Dermis blood vessel endothelial cell (primary cell): ENCODE measurements at regions not wholly inside any gene's neighbourhood (a gene's known extent, or its start where the extent isn't known, plus 50 kb on each side); places are given as distances from the start of the nearest gene placed in this dataset.

ENCODE experiments used
- DNase-seq: peaks from one replicate; pipeline ENCODE4 v3.0.0; 2010

DNA sequence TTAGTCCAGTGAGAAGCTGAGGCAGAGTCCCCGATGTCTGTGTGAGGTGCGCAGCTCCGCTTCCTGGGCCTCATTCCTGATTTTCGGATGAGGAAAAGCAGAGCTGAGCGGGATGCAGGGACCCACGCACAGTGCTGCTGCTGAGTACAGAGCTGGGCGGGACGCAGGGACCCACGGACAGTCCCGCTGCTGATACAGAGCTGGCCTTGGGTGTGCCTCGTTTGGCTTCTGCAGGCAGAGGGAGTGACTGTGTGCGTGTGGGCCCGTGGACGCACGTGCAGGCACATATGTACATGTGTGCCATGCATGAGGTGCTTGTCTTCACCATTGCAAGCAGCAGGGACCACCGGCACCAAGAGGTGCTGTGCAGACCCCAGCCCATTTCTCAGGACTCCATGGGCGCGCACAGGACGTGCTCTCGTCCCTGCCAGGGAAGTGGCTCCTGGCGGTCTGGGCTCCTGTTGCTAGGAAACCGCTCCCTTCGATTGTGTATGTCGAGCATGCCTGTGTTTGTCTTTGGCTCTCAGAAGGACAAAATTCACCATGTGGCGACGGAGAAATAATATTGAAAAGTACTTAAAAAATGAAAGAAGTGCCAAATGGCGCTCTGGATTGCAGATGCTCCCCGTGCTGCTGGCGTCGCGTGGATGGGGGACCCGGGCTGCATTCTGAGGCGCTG is 303.8 kb upstream of the MKI67 start:
- no peak for DNase-seq

DNA sequence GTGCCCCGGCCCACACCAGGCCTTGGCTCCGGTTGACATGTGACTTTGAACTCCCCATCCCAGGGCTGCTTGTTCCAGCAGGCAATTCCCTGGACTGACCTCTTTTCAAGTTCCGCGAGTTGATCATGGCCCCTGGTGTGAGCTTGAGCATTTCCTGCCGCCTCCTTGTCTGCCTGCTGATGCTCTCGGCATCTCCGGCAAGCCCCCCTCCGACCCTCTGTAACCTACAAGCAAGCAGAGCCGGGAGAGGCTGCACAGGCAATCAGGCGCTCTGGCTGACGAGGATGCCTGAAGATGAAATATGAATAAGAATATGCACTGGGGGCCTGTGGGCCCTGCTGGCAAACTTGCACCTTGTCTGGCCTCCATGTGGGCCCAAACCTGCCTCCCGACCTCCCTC is 304.9 kb upstream of the MKI67 start:
- no peak for DNase-seq

GRCh38 chr10:128431506-128431905 is 305.3 kb upstream of the MKI67 start:
- no peak for DNase-seq

DNA sequence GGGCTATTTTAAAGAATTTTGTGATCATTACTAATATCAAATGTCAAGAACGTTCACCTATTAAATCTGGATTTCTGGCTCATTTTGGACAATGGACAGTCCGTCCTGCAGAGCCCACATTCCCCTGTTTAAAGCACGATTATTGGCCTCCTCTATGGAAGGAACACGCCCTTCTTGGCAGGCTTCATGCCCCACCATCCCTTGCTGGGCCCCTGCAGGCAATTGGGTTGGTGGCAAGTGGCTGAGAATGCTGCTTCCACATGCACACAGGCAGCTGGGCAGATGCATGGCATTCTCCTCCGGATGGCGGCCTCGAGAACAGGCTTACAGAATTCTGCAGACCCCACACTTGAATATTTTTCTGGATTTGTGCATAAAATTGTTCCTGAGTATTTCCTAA is 305.8 kb upstream of the MKI67 start:
- no peak for DNase-seq

- DNase-seq: no peak
Observed at GRCh38 chr10:128432423-128432822, 306.2 kb upstream of the MKI67 start.

DNA sequence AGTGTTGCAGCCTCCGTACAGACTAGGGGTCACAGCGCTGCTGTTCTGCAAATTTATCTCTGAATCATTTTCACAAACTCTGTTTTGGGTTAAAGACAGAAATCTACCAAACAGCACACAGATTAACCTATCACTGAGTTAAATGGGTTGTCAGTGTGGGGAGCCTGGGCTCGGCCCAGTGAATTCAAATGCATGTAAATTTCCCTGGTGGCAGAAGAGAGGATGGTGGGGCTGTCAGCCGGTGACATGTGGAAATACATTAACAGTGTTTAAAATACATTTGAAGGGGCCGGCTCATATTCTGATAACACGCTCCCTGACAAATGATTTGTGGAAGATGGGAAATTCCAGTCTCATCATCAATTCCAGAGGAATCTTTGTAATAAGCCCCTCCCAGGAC is 309.6 kb upstream of the MKI67 start:
- no peak for DNase-seq

GRCh38 chr10:128437786-128438345 is 311.6 kb upstream of the MKI67 start:
- DNase-seq: no peak

DNA sequence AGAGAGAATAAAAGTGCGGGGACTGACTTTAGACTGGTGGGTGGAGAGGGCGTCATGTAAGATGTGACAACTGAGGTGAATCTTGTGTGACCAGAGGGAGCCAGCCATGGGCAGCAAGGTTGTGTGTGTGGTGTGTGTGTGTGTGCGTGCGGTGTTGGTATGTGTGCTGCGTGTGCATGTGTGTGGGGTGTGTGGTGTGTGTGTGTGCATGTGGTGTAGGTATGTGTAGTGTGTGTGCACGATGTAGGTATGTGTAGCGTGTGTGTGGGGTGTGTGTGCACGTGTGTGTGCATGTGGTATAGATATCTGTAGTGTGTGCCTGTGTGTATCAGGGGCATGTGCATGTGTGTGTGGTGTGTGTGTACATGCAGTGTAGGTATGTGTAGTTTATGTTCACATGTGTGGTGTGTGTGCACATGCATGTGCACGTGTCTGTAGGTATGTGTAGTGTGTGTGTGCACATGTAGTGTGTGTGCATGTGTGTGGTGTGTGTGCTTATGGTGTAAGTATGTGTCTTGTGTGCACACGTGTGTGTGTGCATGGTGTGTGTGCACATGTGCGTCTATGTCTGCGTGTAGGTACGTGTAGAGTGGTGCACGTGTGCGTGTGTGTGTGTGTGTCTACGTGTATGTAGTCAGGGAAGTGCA is 312.3 kb upstream of the MKI67 start:
- no peak for DNase-seq

- DNase-seq: no peak
Observed at GRCh38 chr10:128440513-128441160, 314.4 kb upstream of the MKI67 start.

DNA sequence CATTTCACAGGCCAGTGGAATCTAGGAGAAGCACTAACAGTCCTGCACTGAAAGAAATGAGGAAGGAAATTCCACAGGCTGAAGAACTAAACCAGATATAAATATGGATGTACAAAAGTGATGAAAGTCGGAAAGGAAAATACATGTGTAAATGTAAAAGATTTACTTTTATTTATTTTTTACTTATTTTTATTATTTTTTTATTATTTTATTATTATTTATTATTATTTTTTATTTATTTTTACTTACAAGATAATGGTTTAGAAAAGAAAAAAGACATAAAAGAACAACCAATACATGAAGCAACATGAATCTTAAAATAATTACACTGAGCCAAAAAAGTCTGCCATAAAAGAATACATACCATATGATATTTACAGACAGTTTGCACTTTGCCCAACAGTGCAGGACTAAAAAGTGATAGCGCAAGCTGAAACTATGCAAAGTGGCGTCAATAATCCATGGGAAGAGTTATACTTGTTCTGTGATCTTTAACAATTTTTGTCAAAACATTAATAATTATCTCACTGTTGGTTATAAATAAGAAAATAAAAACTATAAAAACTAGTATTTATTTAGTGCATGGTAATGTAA is 317.8 kb upstream of the MKI67 start:
- DNase-seq: no peak

DNA sequence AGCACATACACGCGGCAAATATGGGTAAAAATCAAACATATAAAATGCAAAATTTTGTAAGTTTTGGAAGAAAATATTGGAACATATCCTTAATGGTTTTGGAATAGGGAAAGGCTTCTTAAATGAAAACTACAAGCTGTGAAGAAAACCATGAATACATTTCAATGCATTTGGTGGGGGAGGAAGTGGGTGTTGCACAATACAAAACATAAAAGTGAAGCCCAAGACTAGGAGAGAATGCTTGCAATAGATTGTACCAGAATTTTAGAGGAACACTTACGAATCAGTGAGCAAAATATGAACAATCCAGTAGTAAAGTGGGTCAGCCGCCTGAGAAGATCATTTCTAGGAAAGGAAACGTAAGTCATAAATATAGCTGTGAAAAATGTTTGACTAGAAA is 322.6 kb upstream of the MKI67 start:
- no peak for DNase-seq

DNA sequence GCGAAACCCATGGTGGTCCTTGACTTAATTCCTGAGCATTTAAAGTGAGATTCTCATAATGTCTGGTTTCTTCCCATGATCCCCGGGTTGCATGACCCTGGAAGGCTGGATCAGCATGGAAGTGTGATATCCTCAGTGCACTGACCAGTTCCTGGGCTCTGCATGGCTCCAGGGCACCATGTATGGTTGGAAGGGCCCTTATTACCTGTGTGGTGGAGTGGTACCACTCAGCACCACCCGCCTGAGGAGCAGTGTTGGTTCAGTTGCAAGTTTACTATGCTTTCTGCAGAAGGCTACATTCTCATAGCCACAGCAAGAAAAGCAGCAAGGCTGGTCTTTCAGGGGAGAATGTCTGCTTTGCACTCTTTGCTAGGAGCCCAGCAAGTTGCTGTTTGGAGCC is 325.7 kb upstream of the MKI67 start:
- DNase-seq: no peak

DNA sequence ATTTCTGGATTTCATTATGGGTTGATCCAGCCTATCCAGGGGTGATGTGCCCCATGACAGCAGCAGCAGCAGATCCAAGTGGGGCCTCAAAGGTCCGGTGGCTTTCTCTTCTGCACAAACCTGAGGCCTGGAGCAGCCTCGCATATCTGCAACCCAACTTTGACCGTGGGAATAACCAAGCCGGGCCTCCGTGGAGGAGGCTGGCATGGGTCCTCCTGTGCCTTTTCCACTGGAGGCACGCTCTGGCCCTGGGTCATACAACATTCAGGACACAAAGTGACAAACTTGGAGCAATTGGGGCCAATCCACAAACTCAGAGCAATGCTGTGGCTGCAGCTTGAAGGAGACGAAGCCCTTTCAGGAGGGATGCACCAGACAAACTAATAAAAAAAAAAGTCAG is 330.0 kb upstream of the MKI67 start:
- DNase-seq: no peak

GRCh38 chr10:128457136-128457535 is 330.9 kb upstream of the MKI67 start:
- DNase-seq: no peak

GRCh38 chr10:128461991-128462390 is 335.8 kb upstream of the MKI67 start:
- no peak for DNase-seq

DNA sequence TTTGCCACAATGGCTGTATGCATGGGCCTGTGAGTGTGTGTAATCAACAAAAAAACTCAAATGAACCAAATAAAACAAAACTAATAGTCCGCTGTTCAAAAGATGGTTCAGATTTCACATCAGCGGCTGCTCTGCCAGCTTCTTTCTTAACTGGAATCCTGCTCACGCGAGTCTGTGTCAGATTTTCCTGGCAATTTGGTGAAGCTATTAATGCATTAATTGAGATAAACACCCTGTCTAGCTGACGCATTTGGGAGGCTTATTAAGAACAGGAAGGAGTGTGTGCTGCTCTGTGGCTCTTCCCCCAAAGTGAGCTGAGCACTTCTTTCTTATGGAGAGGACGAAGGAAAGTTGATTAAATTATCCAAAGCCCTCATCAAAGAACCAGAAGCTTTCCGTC is 336.6 kb upstream of the MKI67 start:
- DNase-seq: no peak

DNA sequence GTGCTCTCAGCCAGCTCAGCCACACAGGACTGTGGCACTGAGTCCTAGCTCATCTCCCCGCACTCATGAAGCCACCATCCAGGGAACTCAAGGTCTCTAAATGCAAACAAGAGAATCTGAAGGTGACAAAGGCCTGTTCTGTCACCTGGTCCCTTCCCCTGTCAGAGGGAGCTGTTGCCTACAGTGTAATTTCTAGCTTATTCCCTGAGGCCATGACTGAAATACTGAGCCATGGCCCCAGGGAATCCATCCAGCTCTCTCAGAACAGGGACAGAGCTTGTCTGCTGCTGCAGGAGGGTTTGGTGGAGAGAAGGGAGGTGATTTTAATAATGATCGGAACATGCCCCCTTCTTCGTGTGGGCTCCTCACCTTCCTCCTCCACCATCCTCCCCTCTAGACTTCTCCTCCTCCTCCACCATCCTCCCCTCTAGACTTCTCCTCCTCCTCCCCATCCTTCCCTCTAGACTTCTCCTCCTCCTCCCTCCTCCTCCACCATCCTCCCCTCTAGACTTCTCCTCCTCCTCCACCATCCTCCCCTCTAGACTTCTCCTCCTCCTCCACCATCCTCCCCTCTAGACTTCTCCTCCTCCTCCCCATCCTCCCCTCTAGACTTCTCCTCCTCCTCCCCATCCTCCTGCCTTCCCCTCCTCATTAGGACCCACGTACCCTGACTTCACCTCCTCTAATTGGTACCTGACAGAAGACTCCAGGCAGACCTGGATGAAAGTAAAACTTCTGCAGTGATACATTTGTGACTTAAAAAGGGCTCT is 338.0 kb upstream of the MKI67 start:
- peak; percentile 28 for DNase-seq

- DNase-seq: no peak
Observed at GRCh38 chr10:128465697-128466096, 339.5 kb upstream of the MKI67 start.

- DNase-seq: no peak
Observed at GRCh38 chr10:128466831-128467371, 340.7 kb upstream of the MKI67 start.

GRCh38 chr10:128468462-128468861 is 342.2 kb upstream of the MKI67 start:
- no peak for DNase-seq

GRCh38 chr10:128469515-128469914 is 343.3 kb upstream of the MKI67 start:
- no peak for DNase-seq

DNA sequence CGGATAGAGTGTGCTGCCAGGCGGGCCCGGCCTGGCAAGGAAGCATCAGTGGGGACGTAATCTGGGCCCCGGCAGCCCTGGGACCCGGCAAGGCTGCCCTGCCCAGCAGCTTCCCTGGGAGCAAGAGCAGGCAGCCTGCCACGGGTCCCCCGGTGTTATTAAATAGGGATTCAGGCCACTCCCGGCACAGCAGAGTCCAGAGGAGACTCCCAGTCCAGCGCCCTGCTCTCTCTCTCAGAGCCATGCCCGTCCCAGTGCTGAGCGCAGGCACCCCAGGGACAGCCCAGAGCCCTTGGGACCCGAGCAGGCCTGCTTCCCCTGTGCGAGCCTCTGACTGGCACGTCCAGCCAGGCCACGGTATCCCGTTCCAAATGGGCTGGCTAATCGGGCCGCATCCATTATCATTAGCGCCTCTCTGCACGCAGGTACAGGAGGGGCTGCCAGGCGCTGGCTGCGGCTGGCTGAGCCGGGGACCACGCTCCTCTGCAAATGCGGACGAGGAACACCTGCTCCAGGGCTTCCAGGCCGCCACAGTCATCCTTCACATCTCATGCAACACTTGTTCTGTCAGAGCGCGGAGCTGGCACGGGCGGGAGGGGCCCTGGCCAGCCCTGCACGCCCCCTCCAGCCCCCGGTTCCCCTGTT is 344.2 kb upstream of the MKI67 start:
- DNase-seq: no peak
